SK-N-SH (cell line): ENCODE measurements at regions not wholly inside any gene's neighbourhood (a gene's known extent, or its start where the extent isn't known, plus 50 kb on each side); places are given as distances from the start of the nearest gene placed in this dataset.

Experiments used
- CTCF ChIA-PET: fragments of 300-600, 350-600 bp; formaldehyde crosslinking; extraction: SDS; loops from one replicate; lab custom pipeline; 2021; lab: Yijun Ruan, JAX
- POLR2A ChIA-PET: fragments of 350-600 bp; sonication (Branson Sonifier 250); formaldehyde crosslinking; extraction: SDS; loops from one replicate; lab custom pipeline; 2020; ENCODE audit warnings: antibody characterized with exemption, inconsistent platforms; lab: Yijun Ruan, JAX
- DNase-seq: peaks from one replicate; pipeline ENCODE4 v3.0.0; 2012
- H2AFZ ChIP-seq: fragments of 200-600 bp; sonication (generic); 2 replicates; pipeline ENCODE4 v1.8.1; 2016; ENCODE audit warnings: antibody characterized with exemption, mild to moderate bottlenecking, low read depth
- H3F3A ChIP-seq: fragments of 200-600 bp; sonication (generic); replicated peaks from 2 replicates; pipeline ENCODE3; 2016; ENCODE audit warnings: antibody characterized with exemption, mild to moderate bottlenecking; ENCODE audit not compliant: insufficient read depth
- H3K27ac ChIP-seq, 2 experiments: fragments of 200-500 bp in 1 of 2; fragments of 200-600 bp in 1 of 2; sonication (Bioruptor generic) in 1 of 2; sonication (generic), shearing (Covaris generic) in 1 of 2; 2 replicates each; pipeline versions ENCODE4 v1.5.1 to v1.6.1; 2014 to 2016; ENCODE audit warnings: low read depth in 2 of 2, inconsistent platforms in 1 of 2, low read length in 1 of 2, mild to moderate bottlenecking in 1 of 2, mixed read lengths in 1 of 2
- H3K27me3 ChIP-seq: fragments of 200-600 bp; sonication (generic), shearing (Covaris generic); 2 replicates; pipeline ENCODE4 v1.6.1; 2016; ENCODE audit warnings: mixed run types; ENCODE audit not compliant: insufficient read depth
- H3K36me3 ChIP-seq, 2 experiments: fragments of 200-500 bp in 1 of 2; fragments of 200-600 bp in 1 of 2; sonication (Bioruptor generic) in 1 of 2; sonication (generic) in 1 of 2; replicated peaks in 1 of 2; 2 replicates each; pipeline versions ENCODE3 to v1.5.1; 2014 to 2016; ENCODE audit warnings: low read length in 1 of 2, mild to moderate bottlenecking in 1 of 2; ENCODE audit not compliant: insufficient read depth in 2 of 2, control insufficient read depth in 1 of 2
- H3K4me1 ChIP-seq, 2 experiments: fragments of 200-500 bp in 1 of 2; fragments of 200-600 bp in 1 of 2; sonication (Bioruptor generic) in 1 of 2; sonication (generic), shearing (Covaris generic) in 1 of 2; 2 replicates each; pipeline versions ENCODE4 v1.5.1 to v1.6.1; 2014 to 2016; ENCODE audit warnings: low read depth in 1 of 2, low read length in 1 of 2, mixed run types in 1 of 2; ENCODE audit not compliant: insufficient read depth in 2 of 2, control insufficient read depth in 1 of 2
- H3K4me2 ChIP-seq: fragments of 200-600 bp; sonication (generic), shearing (Covaris generic); 2 replicates; pipeline ENCODE4 v1.6.1; 2017; ENCODE audit warnings: mixed run types
- H3K4me3 ChIP-seq, 2 experiments: fragments of 200-500 bp in 1 of 2; fragments of 200-600 bp in 1 of 2; sonication (Bioruptor generic) in 1 of 2; sonication (generic), shearing (Covaris generic) in 1 of 2; 2 replicates each; pipeline versions ENCODE4 v1.5.1 to v1.8.1; 2014 to 2016; ENCODE audit warnings: low read depth in 2 of 2, inconsistent platforms in 1 of 2, low read length in 1 of 2, mild to moderate bottlenecking in 1 of 2, mixed read lengths in 1 of 2, moderate library complexity in 1 of 2
- H3K79me2 ChIP-seq: fragments of 200-600 bp; sonication (generic); 2 replicates; pipeline ENCODE4 v1.8.1; 2017; ENCODE audit warnings: mild to moderate bottlenecking; ENCODE audit not compliant: insufficient read depth
- H3K9ac ChIP-seq: fragments of 200-600 bp; sonication (generic); 2 replicates; pipeline ENCODE4 v1.6.1; 2017; ENCODE audit warnings: mixed run types
- H3K9me2 ChIP-seq: fragments of 200-600 bp; sonication (generic); 2 replicates; pipeline ENCODE4 v1.6.1; 2017; ENCODE audit warnings: mixed run types
- H3K9me3 ChIP-seq: fragments of 200-600 bp; sonication (generic); 2 replicates; pipeline ENCODE4 v1.6.1; 2017; ENCODE audit warnings: mixed run types, mild to moderate bottlenecking, moderate library complexity
- H4K20me1 ChIP-seq: fragments of 200-600 bp; sonication (generic); 2 replicates; pipeline ENCODE4 v1.6.1; 2017; ENCODE audit warnings: mild to moderate bottlenecking, mixed run types; ENCODE audit not compliant: insufficient read depth
- CTCF ChIP-seq: fragments of 200-600 bp; sonication (generic); IDR thresholded peaks from 2 replicates; pipeline ENCODE4 v1.6.1; 2017; ENCODE audit warnings: antibody characterized with exemption, mild to moderate bottlenecking, moderate library complexity
- ELF1 ChIP-seq: IDR thresholded peaks from 2 replicates; pipeline ENCODE4 v1.4.0; 2012
- EP300 ChIP-seq, 2 experiments: IDR thresholded peaks; 2 replicates each; pipeline versions ENCODE4 v1.4.0 to v1.6.1; 2012; ENCODE audit warnings: borderline replicate concordance in 1 of 2, low read depth in 1 of 2, low read length in 1 of 2
- EZH2phosphoT487 ChIP-seq: fragments of 200-600 bp; sonication (generic); IDR thresholded peaks from 2 replicates; pipeline ENCODE4 v1.6.1; 2017; ENCODE audit warnings: low read depth, mixed run types, mild to moderate bottlenecking, antibody characterized with exemption, moderate library complexity, borderline replicate concordance
- IRF3 ChIP-seq: fragments of 150-350 bp; IDR thresholded peaks from 2 replicates; pipeline ENCODE4 v1.6.1; 2016; ENCODE audit warnings: mild to moderate bottlenecking, low read depth, low read length
- JUND ChIP-seq: IDR thresholded peaks from 2 replicates; pipeline ENCODE4 v1.4.0; 2012
- MAX ChIP-seq: IDR thresholded peaks from 2 replicates; pipeline ENCODE4 v1.4.0; 2012; ENCODE audit warnings: low read depth
- MEF2A ChIP-seq: IDR thresholded peaks from 2 replicates; pipeline ENCODE4 v1.4.0; 2012; ENCODE audit warnings: low read depth, borderline replicate concordance
- MXI1 ChIP-seq: IDR thresholded peaks from 2 replicates; pipeline ENCODE4 v1.6.1; 2012; ENCODE audit warnings: mild to moderate bottlenecking, low read depth, low read length, improper control_type of control experiment
- NRF1 ChIP-seq: IDR thresholded peaks from 2 replicates; pipeline ENCODE4 v1.6.1; 2012; ENCODE audit warnings: low read depth, mild to moderate bottlenecking, low read length
- PBX3 ChIP-seq: IDR thresholded peaks from 2 replicates; pipeline ENCODE4; 2012
- POLR2AphosphoS5 ChIP-seq: IDR thresholded peaks from 2 replicates; pipeline ENCODE4 v1.6.1; 2012; ENCODE audit warnings: low read depth, low read length
- RAD21 ChIP-seq: IDR thresholded peaks from 2 replicates; pipeline ENCODE4 v1.6.1; 2012; ENCODE audit warnings: mild to moderate bottlenecking, low read length
- RCOR1 ChIP-seq: fragments of 150-350 bp; IDR thresholded peaks from 2 replicates; pipeline ENCODE4 v1.6.1; 2017; ENCODE audit warnings: antibody characterized with exemption, low read length
- RXRA ChIP-seq: IDR thresholded peaks from 2 replicates; pipeline ENCODE4 v1.4.0; 2012; ENCODE audit warnings: low read depth, mild to moderate bottlenecking, borderline replicate concordance
- SIN3A ChIP-seq: IDR thresholded peaks from 2 replicates; pipeline ENCODE4 v1.6.1; 2012; ENCODE audit warnings: low read depth, mild to moderate bottlenecking, low read length, moderate library complexity, borderline replicate concordance
- TAF1 ChIP-seq: IDR thresholded peaks from 2 replicates; pipeline ENCODE4 v1.6.1; 2012; ENCODE audit warnings: low read depth, mild to moderate bottlenecking, low read length, moderate library complexity, borderline replicate concordance
- TEAD4 ChIP-seq: IDR thresholded peaks from 2 replicates; pipeline ENCODE4 v1.4.0; 2012; ENCODE audit warnings: mild to moderate bottlenecking, borderline replicate concordance; ENCODE audit not compliant: insufficient read depth
- WGBS: methylation state at CpG from one replicate; pipeline ENCODE4 v1.1.6; 2017; ENCODE audit warnings: low lambda C conversion rate; 5-methylcytosine and 5-hydroxymethylcytosine counted together

- Histone ChIP-seq H3K9me3 (no peaks in the 10 kb centered on the region), H4K20me1 (no peaks in the 10 kb centered on the region), H3K4me1 (no peaks in the 10 kb centered on the region), H3K9me2 (no peaks in the 10 kb centered on the region), H3K27me3 (no peaks in the 10 kb centered on the region), H3K27ac (no peak overlapping the region), H3K4me2 (no peak overlapping the region), H3K9ac (no peak overlapping the region), H3K79me2 (no peaks in the 10 kb centered on the region), H3K4me3 (no peak overlapping the region), H2AFZ (no peak overlapping the region), H3F3A (no peaks in the 10 kb centered on the region), H3K36me3 (no peaks in the 10 kb centered on the region)
- TF ChIP-seq MXI1: no peak
- TF ChIP-seq RXRA: no peak
- TF ChIP-seq MAX: no peak
- no peak for TF ChIP-seq RCOR1
- WGBS: 7% methylated on average over 4 of the region's 4 CpGs
- no peak for DNase-seq
- ChIA-PET POLR2A (no interaction called here), CTCF (interaction anchor here (2.4 to 2.7 kb wide), 2 partner anchors 8 to 29 kb away, joined by 16 read pairs; no protein-coding TSS in a partner anchor)
Observed at GRCh38 chr12:59142183-59142790, 222.0 kb upstream of the LRIG3 start.

GRCh38 chr12:59134750-59135149 lies 214.4 kb upstream of the LRIG3 start:
- H3K27me3 ChIP-seq: no peaks in the 10 kb centered on the region
- H2AFZ ChIP-seq: no peak overlapping the region
- no peaks in the 10 kb centered on the region for H3F3A ChIP-seq
- H3K9me2 ChIP-seq: no peaks in the 10 kb centered on the region
- no peak overlapping the region for H3K4me3 ChIP-seq
- H3K36me3 ChIP-seq: no peaks in the 10 kb centered on the region
- H3K9ac ChIP-seq: no peak overlapping the region
- no peaks in the 10 kb centered on the region for H3K79me2 ChIP-seq
- CTCF ChIA-PET: interaction anchor here (0.6 kb wide), 1 partner anchor 90 kb away, joined by 4 read pairs; no protein-coding TSS in a partner anchor
- H4K20me1 ChIP-seq: no peaks in the 10 kb centered on the region
- H3K4me2 ChIP-seq: no peak overlapping the region
- no peaks in the 10 kb centered on the region for H3K4me1 ChIP-seq
- WGBS: 0% methylated on average over 2 of the region's 2 CpGs
- no peaks in the 10 kb centered on the region for H3K9me3 ChIP-seq
- POLR2A ChIA-PET: no interaction called here
- no peak overlapping the region for H3K27ac ChIP-seq
- TF ChIP-seq MXI1: no peak
- no peak for TF ChIP-seq TEAD4
- TF ChIP-seq CTCF: no peak
- no peak for TF ChIP-seq JUND
- TF ChIP-seq POLR2AphosphoS5: no peak
- TF ChIP-seq TAF1: no peak
- no peak for TF ChIP-seq IRF3
- no peak for TF ChIP-seq MEF2A
- no peak for TF ChIP-seq EP300 (IDR thresholded peaks at IDR 0.05; ENCODE audit: borderline replicate concordance in 1 of 2, low read depth in 1 of 2, low read length in 1 of 2)
- TF ChIP-seq SIN3A: no peak
- no peak for TF ChIP-seq RAD21
- no peak for TF ChIP-seq PBX3
- TF ChIP-seq ELF1: no peak
- TF ChIP-seq NRF1: no peak
- TF ChIP-seq EZH2phosphoT487: no peak
- no peak for DNase-seq
